GM12875 (cell line): ENCODE measurements at regions not wholly inside any gene's neighbourhood (a gene's known extent, or its start where the extent isn't known, plus 50 kb on each side); places are given as distances from the start of the nearest gene placed in this dataset.
"Not testable (repeated sequence)": the region's sequence is repeated elsewhere in the genome, so short reads cannot be mapped to it uniquely, and the experiment has no call there.

Experiments used
- H3K4me3 ChIP-seq: one replicate; pipeline ENCODE4 v1.5.1; 2011; ENCODE audit warnings: low read depth, low read length, control low read depth
- CTCF ChIP-seq: IDR thresholded peaks from 2 replicates; pipeline ENCODE4 v1.5.1; 2011; ENCODE audit warnings: low read depth, mild to moderate bottlenecking, control low read depth, inconsistent platforms, low read length, moderate library complexity, borderline replicate concordance; ENCODE audit not compliant: insufficient read depth

- no peak overlapping the region for H3K4me3 ChIP-seq
- no peak for TF ChIP-seq CTCF
Observed at GRCh38 chr1:176341656-176342055, 121.3 kb upstream of the PAPPA2 start.

- TF ChIP-seq CTCF, result no peak
- no peak overlapping the region for H3K4me3 ChIP-seq
Observed at GRCh38 chr1:176338877-176339276, 124.1 kb upstream of the PAPPA2 start.

GRCh38 chr1:176330782-176331181, 123.7 kb upstream of the COP1 start:
- TF ChIP-seq CTCF, result no peak
- no peak overlapping the region for H3K4me3 ChIP-seq

GRCh38 chr1:176325664-176326063, 118.6 kb upstream of the COP1 start:
- TF ChIP-seq CTCF, result no peak
- no peak overlapping the region for H3K4me3 ChIP-seq

GRCh38 chr1:176323472-176323871, 116.4 kb upstream of the COP1 start:
- H3K4me3 ChIP-seq, result no peak overlapping the region
- TF ChIP-seq CTCF, result no peak

- TF ChIP-seq CTCF, result no peak
- no peak overlapping the region for H3K4me3 ChIP-seq
Observed at GRCh38 chr1:176315519-176316220, 108.6 kb upstream of the COP1 start.

GRCh38 chr1:176296602-176297001, 89.5 kb upstream of the COP1 start:
- not testable (repeated sequence) for H3K4me3 ChIP-seq
